DOHH2 (cell line): ENCODE measurements at regions not wholly inside any gene's neighbourhood (a gene's known extent, or its start where the extent isn't known, plus 50 kb on each side); places are given as distances from the start of the nearest gene placed in this dataset.

Experiments
- H3F3A ChIP-seq: fragments of 200-600 bp; sonication (generic), shearing (Covaris generic); 2 replicates; pipeline ENCODE4 v1.6.0; 2016; ENCODE audit warnings: antibody characterized with exemption, mild to moderate bottlenecking; ENCODE audit not compliant: control insufficient read depth, insufficient read depth
- H3K27ac ChIP-seq: fragments of 200-600 bp; sonication (generic); 2 replicates; pipeline ENCODE4 v1.5.1; 2014; ENCODE audit warnings: low read depth, mild to moderate bottlenecking, low read length, moderate library complexity
- H3K27me3 ChIP-seq: fragments of 200-600 bp; sonication (generic); 2 replicates; pipeline ENCODE4 v1.6.1; 2014; ENCODE audit warnings: mild to moderate bottlenecking, low read length, mixed read lengths; ENCODE audit not compliant: control insufficient read depth
- H3K36me3 ChIP-seq: fragments of 200-600 bp; sonication (generic); 2 replicates; pipeline ENCODE4 v1.6.1; 2014; ENCODE audit warnings: mild to moderate bottlenecking, low read length, moderate library complexity, mixed read lengths; ENCODE audit not compliant: control insufficient read depth
- H3K4me1 ChIP-seq: fragments of 200-600 bp; sonication (generic); 2 replicates; pipeline ENCODE4 v1.6.1; 2014; ENCODE audit warnings: mild to moderate bottlenecking, low read length, mixed read lengths; ENCODE audit not compliant: control insufficient read depth
- H3K4me2 ChIP-seq: fragments of 200-600 bp; sonication (generic); 2 replicates; pipeline ENCODE4 v1.6.0; 2014; ENCODE audit warnings: mild to moderate bottlenecking, low read length, moderate library complexity
- H3K4me3 ChIP-seq: fragments of 200-600 bp; sonication (generic); 2 replicates; pipeline ENCODE4 v1.5.1; 2014; ENCODE audit warnings: mild to moderate bottlenecking, low read length, mixed read lengths
- H3K79me2 ChIP-seq: fragments of 200-600 bp; sonication (generic); 2 replicates; pipeline ENCODE4 v1.6.1; 2014; ENCODE audit warnings: mild to moderate bottlenecking, low read length, mixed read lengths; ENCODE audit not compliant: control insufficient read depth
- H3K9me2 ChIP-seq: fragments of 200-600 bp; sonication (generic); replicated peaks from 2 replicates; pipeline ENCODE4 v1.6.1; 2014; ENCODE audit warnings: mild to moderate bottlenecking, low read length, mixed read lengths; ENCODE audit not compliant: control insufficient read depth
- H3K9me3 ChIP-seq: fragments of 200-600 bp; sonication (generic); 2 replicates; pipeline ENCODE4 v1.6.1; 2014; ENCODE audit warnings: antibody characterized with exemption, low read length, mixed read lengths; ENCODE audit not compliant: control insufficient read depth, insufficient read depth
- H4K20me1 ChIP-seq: fragments of 200-600 bp; sonication (generic); 2 replicates; pipeline ENCODE4 v1.6.0; 2014; ENCODE audit warnings: low read depth, mild to moderate bottlenecking, antibody characterized with exemption, low read length, moderate library complexity; ENCODE audit not compliant: control insufficient read depth, insufficient read depth
- EZH2phosphoT487 ChIP-seq: fragments of 200-600 bp; sonication (generic); IDR thresholded peaks from 2 replicates; pipeline ENCODE4 v1.6.1; 2017; ENCODE audit warnings: borderline replicate concordance, mild to moderate bottlenecking, antibody characterized with exemption, low read length, moderate library complexity, mixed read lengths
- TF ChIP-seq, protein P1 (sequence below): fragments of 200-600 bp; sonication (generic); IDR thresholded peaks from one replicate; pipeline ENCODE4 v1.5.1; 2014; ENCODE audit warnings: antibody characterized with exemption, mild to moderate bottlenecking, low read depth, low read length; ENCODE audit not compliant: poor library complexity, severe bottlenecking

DNA sequence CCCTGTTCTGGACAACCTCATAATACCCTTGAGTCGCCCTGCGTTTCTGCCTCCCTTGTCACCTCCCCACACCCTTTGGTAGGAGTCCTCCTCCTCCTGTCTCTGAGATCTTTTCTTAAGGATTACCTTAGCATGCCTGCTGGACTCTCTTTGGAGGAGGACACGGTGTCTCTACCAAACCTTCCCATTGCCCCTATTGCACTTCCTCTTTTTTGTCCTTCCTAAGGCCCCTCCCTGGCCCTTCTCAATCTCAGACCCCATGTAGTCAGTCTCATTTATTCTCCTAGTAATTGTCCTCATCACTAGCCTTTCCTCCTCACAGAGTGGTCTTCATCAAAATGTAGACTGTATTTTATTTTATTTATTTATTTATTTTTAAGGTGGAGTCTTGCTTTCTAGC is 335.0 kb upstream of the SFRP2 start:
- no peaks in the 10 kb centered on the region for H3K9me2 ChIP-seq
- TF ChIP-seq, protein P1, sequence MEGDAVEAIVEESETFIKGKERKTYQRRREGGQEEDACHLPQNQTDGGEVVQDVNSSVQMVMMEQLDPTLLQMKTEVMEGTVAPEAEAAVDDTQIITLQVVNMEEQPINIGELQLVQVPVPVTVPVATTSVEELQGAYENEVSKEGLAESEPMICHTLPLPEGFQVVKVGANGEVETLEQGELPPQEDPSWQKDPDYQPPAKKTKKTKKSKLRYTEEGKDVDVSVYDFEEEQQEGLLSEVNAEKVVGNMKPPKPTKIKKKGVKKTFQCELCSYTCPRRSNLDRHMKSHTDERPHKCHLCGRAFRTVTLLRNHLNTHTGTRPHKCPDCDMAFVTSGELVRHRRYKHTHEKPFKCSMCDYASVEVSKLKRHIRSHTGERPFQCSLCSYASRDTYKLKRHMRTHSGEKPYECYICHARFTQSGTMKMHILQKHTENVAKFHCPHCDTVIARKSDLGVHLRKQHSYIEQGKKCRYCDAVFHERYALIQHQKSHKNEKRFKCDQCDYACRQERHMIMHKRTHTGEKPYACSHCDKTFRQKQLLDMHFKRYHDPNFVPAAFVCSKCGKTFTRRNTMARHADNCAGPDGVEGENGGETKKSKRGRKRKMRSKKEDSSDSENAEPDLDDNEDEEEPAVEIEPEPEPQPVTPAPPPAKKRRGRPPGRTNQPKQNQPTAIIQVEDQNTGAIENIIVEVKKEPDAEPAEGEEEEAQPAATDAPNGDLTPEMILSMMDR = no peak
- no peak for TF ChIP-seq EZH2phosphoT487
- H4K20me1 ChIP-seq = no peaks in the 10 kb centered on the region
- no peaks in the 10 kb centered on the region for H3K79me2 ChIP-seq
- no peaks in the 10 kb centered on the region for H3K4me1 ChIP-seq
- H3F3A ChIP-seq = no peaks in the 10 kb centered on the region
- no peak overlapping the region for H3K4me3 ChIP-seq
- H3K27me3 ChIP-seq = no peaks in the 10 kb centered on the region
- H3K4me2 ChIP-seq = no peak overlapping the region
- H3K9me3 ChIP-seq = no peaks in the 10 kb centered on the region
- no peak overlapping the region for H3K27ac ChIP-seq
- H3K36me3 ChIP-seq = no peaks in the 10 kb centered on the region

DNA sequence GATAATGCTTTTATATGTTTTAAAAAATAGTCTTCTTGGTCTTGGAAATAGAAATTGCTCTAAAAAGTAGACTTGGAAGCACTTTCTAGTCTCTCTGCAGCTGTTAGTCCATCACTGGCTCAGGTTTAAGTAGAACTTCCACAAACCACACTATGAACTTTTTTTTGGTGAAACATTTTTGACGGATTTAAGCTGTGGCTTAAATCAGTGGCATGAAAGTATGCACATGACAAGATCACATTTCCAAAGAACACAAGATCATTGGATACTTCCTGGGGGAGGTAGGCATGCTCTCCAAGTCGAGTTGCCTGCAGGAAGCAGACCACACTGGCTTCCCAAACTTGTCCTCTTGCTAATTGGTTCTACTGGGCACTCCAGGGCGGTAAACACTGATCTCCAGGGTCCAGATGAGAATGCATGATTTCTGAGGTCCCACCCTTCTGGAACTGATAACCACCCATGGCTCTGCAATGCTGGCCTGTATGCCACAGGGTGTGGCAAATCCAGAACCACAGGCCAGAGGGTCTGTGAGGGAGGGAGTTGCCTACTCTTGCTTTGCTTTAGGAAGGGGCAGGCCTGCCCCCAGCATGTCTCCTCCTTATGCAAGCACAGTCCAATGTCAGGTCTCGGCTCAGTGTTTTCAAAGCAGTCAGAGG is 331.9 kb upstream of the SFRP2 start:
- H3K4me3 ChIP-seq = no peak overlapping the region
- no peaks in the 10 kb centered on the region for H3K27me3 ChIP-seq
- H3F3A ChIP-seq = no peaks in the 10 kb centered on the region
- no peak overlapping the region for H3K27ac ChIP-seq
- H3K79me2 ChIP-seq = no peaks in the 10 kb centered on the region
- no peaks in the 10 kb centered on the region for H4K20me1 ChIP-seq
- H3K36me3 ChIP-seq = no peaks in the 10 kb centered on the region
- no peaks in the 10 kb centered on the region for H3K9me2 ChIP-seq
- no peak overlapping the region for H3K4me2 ChIP-seq
- no peaks in the 10 kb centered on the region for H3K4me1 ChIP-seq
- TF ChIP-seq, protein P1 = no peak
- no peak for TF ChIP-seq EZH2phosphoT487
- no peaks in the 10 kb centered on the region for H3K9me3 ChIP-seq

DNA sequence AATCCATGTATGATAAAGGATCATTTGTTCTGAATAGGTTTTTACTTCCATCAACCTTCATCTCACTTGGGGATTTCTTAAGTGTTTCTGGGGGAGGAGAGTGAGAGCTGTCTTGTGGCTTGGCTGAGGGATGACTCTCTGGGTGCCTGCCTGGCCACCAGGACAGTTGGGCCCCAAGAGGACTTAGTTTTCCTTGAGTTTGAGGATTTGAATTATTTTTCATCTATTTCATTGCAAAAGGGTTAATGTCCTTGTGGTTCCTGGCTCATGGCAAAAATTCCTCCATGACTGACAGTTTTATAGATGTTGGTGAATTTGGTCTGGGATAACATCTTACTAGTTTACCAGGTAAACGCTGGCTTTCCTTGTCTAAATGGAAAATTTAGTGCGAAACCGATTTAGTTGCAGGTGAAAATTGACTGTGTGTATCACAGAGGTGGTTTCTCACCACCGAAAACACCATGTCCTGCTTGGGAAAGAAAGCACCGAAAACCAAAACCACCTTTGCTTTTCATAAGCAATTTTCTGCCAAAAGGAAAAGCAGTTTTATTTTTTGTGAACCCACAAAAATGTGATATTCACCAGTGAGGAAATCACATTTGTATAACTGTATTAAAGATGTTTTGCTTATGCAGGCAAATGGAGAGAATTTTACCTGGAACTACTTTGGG is 331.3 kb upstream of the SFRP2 start:
- H3K27ac ChIP-seq = no peak overlapping the region
- H3K79me2 ChIP-seq = no peaks in the 10 kb centered on the region
- no peak overlapping the region for H3K4me2 ChIP-seq
- no peaks in the 10 kb centered on the region for H4K20me1 ChIP-seq
- no peaks in the 10 kb centered on the region for H3F3A ChIP-seq
- no peaks in the 10 kb centered on the region for H3K36me3 ChIP-seq
- no peaks in the 10 kb centered on the region for H3K4me1 ChIP-seq
- TF ChIP-seq EZH2phosphoT487 = no peak
- TF ChIP-seq, protein P1 = no peak
- H3K9me2 ChIP-seq = no peaks in the 10 kb centered on the region
- no peaks in the 10 kb centered on the region for H3K27me3 ChIP-seq
- no peaks in the 10 kb centered on the region for H3K9me3 ChIP-seq
- H3K4me3 ChIP-seq = no peak overlapping the region
